ENCODE measurements at regions not wholly inside any gene's neighbourhood (a gene's known extent, or its start where the extent isn't known, plus 50 kb on each side); places are given as distances from the start of the nearest gene placed in this dataset.
"Not testable (repeated sequence)": the region's sequence is repeated elsewhere in the genome, so short reads cannot be mapped to it uniquely, and the experiment has no call there.

DNA sequence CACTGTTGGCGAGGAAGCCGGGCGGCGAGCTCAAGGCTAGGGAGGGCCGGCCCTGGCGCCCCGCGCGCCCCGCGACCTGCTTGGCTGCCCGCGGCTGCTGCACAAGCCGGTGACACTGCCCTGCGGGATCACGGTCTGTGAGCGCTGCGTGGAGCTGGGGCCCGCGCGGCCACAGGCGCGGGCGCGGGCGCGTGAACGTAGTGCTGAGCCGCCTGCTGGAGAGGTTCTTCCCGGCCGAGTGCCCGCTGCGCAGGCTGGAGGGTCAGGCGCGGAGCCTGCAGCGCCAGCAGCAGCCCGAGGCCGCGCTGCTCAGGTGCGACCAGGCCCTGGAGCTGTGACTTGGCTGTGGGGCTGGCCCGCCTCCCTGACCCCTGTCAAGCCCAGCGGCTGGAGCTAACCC, 572.3 kb downstream of the TUBA3C start:
- TF ChIP-seq, protein P1, sequence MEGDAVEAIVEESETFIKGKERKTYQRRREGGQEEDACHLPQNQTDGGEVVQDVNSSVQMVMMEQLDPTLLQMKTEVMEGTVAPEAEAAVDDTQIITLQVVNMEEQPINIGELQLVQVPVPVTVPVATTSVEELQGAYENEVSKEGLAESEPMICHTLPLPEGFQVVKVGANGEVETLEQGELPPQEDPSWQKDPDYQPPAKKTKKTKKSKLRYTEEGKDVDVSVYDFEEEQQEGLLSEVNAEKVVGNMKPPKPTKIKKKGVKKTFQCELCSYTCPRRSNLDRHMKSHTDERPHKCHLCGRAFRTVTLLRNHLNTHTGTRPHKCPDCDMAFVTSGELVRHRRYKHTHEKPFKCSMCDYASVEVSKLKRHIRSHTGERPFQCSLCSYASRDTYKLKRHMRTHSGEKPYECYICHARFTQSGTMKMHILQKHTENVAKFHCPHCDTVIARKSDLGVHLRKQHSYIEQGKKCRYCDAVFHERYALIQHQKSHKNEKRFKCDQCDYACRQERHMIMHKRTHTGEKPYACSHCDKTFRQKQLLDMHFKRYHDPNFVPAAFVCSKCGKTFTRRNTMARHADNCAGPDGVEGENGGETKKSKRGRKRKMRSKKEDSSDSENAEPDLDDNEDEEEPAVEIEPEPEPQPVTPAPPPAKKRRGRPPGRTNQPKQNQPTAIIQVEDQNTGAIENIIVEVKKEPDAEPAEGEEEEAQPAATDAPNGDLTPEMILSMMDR (conservative IDR thresholded peaks at IDR 0.05; ENCODE audit: low read depth, low read length): not testable (repeated sequence)
- not testable (repeated sequence) for TF ChIP-seq MXI1 (IDR thresholded peaks at IDR 0.05; ENCODE audit: borderline replicate concordance, low read depth, low read length); MAZ (IDR thresholded peaks at IDR 0.05; ENCODE audit: borderline replicate concordance, low read depth, low read length); RCOR1 (IDR thresholded peaks at IDR 0.05; ENCODE audit: insufficient replicate concordance, low read length); NFE2L2 (IDR thresholded peaks at IDR 0.05; ENCODE audit: low read depth, low read length); POLR2A (IDR thresholded peaks at IDR 0.05; ENCODE audit: low read depth, low read length); RAD21 (IDR thresholded peaks at IDR 0.05; ENCODE audit: low read length); MAFK (IDR thresholded peaks at IDR 0.05; ENCODE audit: low read depth, low read length)
- TF ChIP-seq, protein P2, sequence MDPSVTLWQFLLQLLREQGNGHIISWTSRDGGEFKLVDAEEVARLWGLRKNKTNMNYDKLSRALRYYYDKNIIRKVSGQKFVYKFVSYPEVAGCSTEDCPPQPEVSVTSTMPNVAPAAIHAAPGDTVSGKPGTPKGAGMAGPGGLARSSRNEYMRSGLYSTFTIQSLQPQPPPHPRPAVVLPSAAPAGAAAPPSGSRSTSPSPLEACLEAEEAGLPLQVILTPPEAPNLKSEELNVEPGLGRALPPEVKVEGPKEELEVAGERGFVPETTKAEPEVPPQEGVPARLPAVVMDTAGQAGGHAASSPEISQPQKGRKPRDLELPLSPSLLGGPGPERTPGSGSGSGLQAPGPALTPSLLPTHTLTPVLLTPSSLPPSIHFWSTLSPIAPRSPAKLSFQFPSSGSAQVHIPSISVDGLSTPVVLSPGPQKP (IDR thresholded peaks at IDR 0.05; ENCODE audit: borderline replicate concordance, low read depth, low read length): not testable (repeated sequence)
